ENCODE measurements at regions not wholly inside any gene's neighbourhood (a gene's known extent, or its start where the extent isn't known, plus 50 kb on each side); places are given as distances from the start of the nearest gene placed in this dataset.

DNA sequence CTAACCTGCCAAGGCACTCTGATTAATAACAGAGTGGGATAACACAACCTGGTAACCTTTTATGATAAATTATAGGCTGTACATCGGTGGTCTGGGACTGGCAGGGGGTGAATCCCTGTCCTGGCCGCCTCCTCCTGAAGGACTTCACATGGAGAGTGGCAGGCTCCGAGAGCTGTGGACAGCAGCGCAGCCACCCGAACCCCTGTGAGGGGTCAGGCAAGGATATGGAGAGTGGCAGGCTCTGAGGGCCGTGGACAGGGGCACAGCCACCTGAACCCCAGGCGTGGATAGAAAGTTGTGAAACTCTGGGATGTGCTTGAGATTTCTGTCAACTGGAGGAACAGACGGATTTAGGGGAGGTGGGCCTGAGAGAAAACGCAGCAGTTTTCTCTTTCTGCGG lies 107.0 kb upstream of the MGMT start:
- TF ChIP-seq CTCF (IDR thresholded peaks at IDR 0.05; ENCODE audit: low read length) = no peak
- TF ChIP-seq EZH2 (IDR thresholded peaks at IDR 0.05; ENCODE audit: borderline replicate concordance, low read length) = no peak
